ENCODE measurements at regions not wholly inside any gene's neighbourhood (a gene's known extent, or its start where the extent isn't known, plus 50 kb on each side); places are given as distances from the start of the nearest gene placed in this dataset.

- Histone ChIP-seq H3K36me3 (ENCODE audit: control insufficient read depth in 4 of 4, insufficient read depth in 3 of 4, low read depth in 1 of 4, low read length in 3 of 4) (no peaks in the 10 kb centered on the region), H3K4me3 (ENCODE audit: low read depth in 1 of 3, low read length in 3 of 3) (no peak overlapping the region), H3K27ac (ENCODE audit: low read depth in 1 of 2, low read length in 2 of 2) (no peak overlapping the region), H3K9me3 (ENCODE audit: control insufficient read depth in 4 of 4, low read length in 3 of 4) (no peaks in the 10 kb centered on the region), H3K4me1 (ENCODE audit: control insufficient read depth in 4 of 4, insufficient read depth in 4 of 4, low read length in 3 of 4) (peaks cover 3 to 17% (median 11%) of the 10 kb centered on the region in 4 donors), H3K9ac (ENCODE audit: low read depth in 1 of 2, low read length in 2 of 2) (no peak overlapping the region), H3K27me3 (ENCODE audit: control insufficient read depth in 4 of 4, insufficient read depth in 4 of 4, low read length in 3 of 4) (no peaks in the 10 kb centered on the region)
- no peak for TF ChIP-seq FOXA2 (IDR thresholded peaks at IDR 0.05)
- TF ChIP-seq GABPA (IDR thresholded peaks at IDR 0.05 in 1 of 2, conservative IDR thresholded peaks at IDR 0.05 in 1 of 2), result no peak
- TF ChIP-seq REST (IDR thresholded peaks at IDR 0.05), result no peak
- TF ChIP-seq, protein P1, sequence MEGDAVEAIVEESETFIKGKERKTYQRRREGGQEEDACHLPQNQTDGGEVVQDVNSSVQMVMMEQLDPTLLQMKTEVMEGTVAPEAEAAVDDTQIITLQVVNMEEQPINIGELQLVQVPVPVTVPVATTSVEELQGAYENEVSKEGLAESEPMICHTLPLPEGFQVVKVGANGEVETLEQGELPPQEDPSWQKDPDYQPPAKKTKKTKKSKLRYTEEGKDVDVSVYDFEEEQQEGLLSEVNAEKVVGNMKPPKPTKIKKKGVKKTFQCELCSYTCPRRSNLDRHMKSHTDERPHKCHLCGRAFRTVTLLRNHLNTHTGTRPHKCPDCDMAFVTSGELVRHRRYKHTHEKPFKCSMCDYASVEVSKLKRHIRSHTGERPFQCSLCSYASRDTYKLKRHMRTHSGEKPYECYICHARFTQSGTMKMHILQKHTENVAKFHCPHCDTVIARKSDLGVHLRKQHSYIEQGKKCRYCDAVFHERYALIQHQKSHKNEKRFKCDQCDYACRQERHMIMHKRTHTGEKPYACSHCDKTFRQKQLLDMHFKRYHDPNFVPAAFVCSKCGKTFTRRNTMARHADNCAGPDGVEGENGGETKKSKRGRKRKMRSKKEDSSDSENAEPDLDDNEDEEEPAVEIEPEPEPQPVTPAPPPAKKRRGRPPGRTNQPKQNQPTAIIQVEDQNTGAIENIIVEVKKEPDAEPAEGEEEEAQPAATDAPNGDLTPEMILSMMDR (IDR thresholded peaks at IDR 0.05; ENCODE audit: low read depth, low read length, missing input control), result no peak
- no peak for TF ChIP-seq RXRA (IDR thresholded peaks at IDR 0.05)
- TF ChIP-seq HNF4A (conservative IDR thresholded peaks at IDR 0.05), result no peak
- no peak for TF ChIP-seq NR2F2 (IDR thresholded peaks at IDR 0.05)
- TF ChIP-seq EGR1 (IDR thresholded peaks at IDR 0.05; ENCODE audit: low read depth in 2 of 2), result no peak
- TF ChIP-seq, protein P2, sequence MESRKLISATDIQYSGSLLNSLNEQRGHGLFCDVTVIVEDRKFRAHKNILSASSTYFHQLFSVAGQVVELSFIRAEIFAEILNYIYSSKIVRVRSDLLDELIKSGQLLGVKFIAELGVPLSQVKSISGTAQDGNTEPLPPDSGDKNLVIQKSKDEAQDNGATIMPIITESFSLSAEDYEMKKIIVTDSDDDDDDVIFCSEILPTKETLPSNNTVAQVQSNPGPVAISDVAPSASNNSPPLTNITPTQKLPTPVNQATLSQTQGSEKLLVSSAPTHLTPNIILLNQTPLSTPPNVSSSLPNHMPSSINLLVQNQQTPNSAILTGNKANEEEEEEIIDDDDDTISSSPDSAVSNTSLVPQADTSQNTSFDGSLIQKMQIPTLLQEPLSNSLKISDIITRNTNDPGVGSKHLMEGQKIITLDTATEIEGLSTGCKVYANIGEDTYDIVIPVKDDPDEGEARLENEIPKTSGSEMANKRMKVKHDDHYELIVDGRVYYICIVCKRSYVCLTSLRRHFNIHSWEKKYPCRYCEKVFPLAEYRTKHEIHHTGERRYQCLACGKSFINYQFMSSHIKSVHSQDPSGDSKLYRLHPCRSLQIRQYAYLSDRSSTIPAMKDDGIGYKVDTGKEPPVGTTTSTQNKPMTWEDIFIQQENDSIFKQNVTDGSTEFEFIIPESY (IDR thresholded peaks at IDR 0.05), result no peak
- 95% methylated on average over 11 of the region's 11 CpGs for WGBS
- DNase-seq (ENCODE audit: low spot score), result no peak
Measured at GRCh38 chr3:126257174-126257573, 76.8 kb upstream of the ALDH1L1 start.

DNA sequence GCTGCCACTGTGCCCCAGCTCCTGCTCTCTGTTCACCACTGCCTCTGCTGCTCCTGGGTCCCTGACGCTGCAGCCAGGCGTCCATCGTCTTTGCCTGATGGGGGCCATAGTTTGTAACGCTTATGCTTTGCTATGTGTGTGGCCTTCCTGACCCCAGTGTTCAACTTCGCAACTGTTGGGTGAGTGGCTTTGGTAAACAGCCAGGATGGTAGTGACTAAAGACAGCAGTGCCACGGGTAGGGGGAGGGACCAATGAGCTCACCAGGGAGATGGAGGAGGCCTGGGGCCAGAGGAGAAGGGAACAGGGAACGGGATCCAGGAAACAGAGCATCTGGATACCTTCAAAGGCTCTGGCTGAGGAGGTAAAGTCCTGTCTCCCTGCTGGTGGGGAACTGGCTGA is 75.9 kb upstream of the ALDH1L1 start:
- H3K4me3 ChIP-seq (ENCODE audit: low read depth in 1 of 3, low read length in 3 of 3), result no peak overlapping the region
- no peaks in the 10 kb centered on the region for H3K27me3 ChIP-seq (ENCODE audit: control insufficient read depth in 4 of 4, insufficient read depth in 4 of 4, low read length in 3 of 4)
- DNase-seq (ENCODE audit: low spot score), result no peak
- no peaks in the 10 kb centered on the region for H3K9me3 ChIP-seq (ENCODE audit: control insufficient read depth in 4 of 4, low read length in 3 of 4)
- no peaks in the 10 kb centered on the region for H3K36me3 ChIP-seq (ENCODE audit: control insufficient read depth in 4 of 4, insufficient read depth in 3 of 4, low read depth in 1 of 4, low read length in 3 of 4)
- TF ChIP-seq GABPA (IDR thresholded peaks at IDR 0.05 in 1 of 2, conservative IDR thresholded peaks at IDR 0.05 in 1 of 2), result no peak
- no peak for TF ChIP-seq RAD21 (IDR thresholded peaks at IDR 0.05)
- TF ChIP-seq FOXA2 (IDR thresholded peaks at IDR 0.05), result no peak
- no peak for TF ChIP-seq TAF1 (conservative IDR thresholded peaks at IDR 0.05)
- TF ChIP-seq, protein P2 (IDR thresholded peaks at IDR 0.05), result no peak
- no peak for TF ChIP-seq SP1 (IDR thresholded peaks at IDR 0.05)
- no peak overlapping the region for H3K9ac ChIP-seq (ENCODE audit: low read depth in 1 of 2, low read length in 2 of 2)
- 79% methylated on average over 7 of the region's 7 CpGs for WGBS
- peaks cover 2 to 11% (median 8%) of the 10 kb centered on the region in 4 donors for H3K4me1 ChIP-seq (ENCODE audit: control insufficient read depth in 4 of 4, insufficient read depth in 4 of 4, low read length in 3 of 4)
- H3K27ac ChIP-seq (ENCODE audit: low read depth in 1 of 2, low read length in 2 of 2), result no peak overlapping the region
